Mesothelial cell of epicardium (in vitro differentiated cells): ENCODE measurements at regions not wholly inside any gene's neighbourhood (a gene's known extent, or its start where the extent isn't known, plus 50 kb on each side); places are given as distances from the start of the nearest gene placed in this dataset.
A peak's percentile ranks its signal among the peaks of the same experiment; 100 is the strongest.

ENCODE experiments used
- DNase-seq, 2 experiments: peaks; one replicate each; pipeline ENCODE4 v3.0.0; 2021; ENCODE audit warnings: low spot score in 2 of 2; ENCODE audit not compliant: unreplicated experiment in 2 of 2
- H3K27ac Mint-ChIP-seq: 2 replicates; pipeline ENCODE4 v1.8.0; 2021; ENCODE audit warnings: mixed read lengths
- H3K27me3 Mint-ChIP-seq: 2 replicates; pipeline ENCODE4 v1.8.0; 2021; ENCODE audit warnings: low read depth, mixed read lengths
- H3K36me3 Mint-ChIP-seq: 2 replicates; pipeline ENCODE4 v1.8.0; 2021; ENCODE audit warnings: mixed read lengths
- H3K4me1 Mint-ChIP-seq: 2 replicates; pipeline ENCODE4 v1.8.0; 2021; ENCODE audit warnings: mixed read lengths
- H3K4me3 Mint-ChIP-seq: 2 replicates; pipeline ENCODE4 v1.8.0; 2021; ENCODE audit warnings: mild to moderate bottlenecking, moderate library complexity, mixed read lengths
- H3K9me3 Mint-ChIP-seq: 2 replicates; pipeline ENCODE4 v1.8.0; 2021; ENCODE audit warnings: mixed read lengths
- TF ChIP-seq, protein P1 (sequence below): fragments of 200-600 bp; sonication (generic); IDR thresholded peaks from one replicate; pipeline ENCODE4 v1.5.0; 2021; ENCODE audit warnings: antibody characterized with exemption; ENCODE audit not compliant: unreplicated experiment

DNA sequence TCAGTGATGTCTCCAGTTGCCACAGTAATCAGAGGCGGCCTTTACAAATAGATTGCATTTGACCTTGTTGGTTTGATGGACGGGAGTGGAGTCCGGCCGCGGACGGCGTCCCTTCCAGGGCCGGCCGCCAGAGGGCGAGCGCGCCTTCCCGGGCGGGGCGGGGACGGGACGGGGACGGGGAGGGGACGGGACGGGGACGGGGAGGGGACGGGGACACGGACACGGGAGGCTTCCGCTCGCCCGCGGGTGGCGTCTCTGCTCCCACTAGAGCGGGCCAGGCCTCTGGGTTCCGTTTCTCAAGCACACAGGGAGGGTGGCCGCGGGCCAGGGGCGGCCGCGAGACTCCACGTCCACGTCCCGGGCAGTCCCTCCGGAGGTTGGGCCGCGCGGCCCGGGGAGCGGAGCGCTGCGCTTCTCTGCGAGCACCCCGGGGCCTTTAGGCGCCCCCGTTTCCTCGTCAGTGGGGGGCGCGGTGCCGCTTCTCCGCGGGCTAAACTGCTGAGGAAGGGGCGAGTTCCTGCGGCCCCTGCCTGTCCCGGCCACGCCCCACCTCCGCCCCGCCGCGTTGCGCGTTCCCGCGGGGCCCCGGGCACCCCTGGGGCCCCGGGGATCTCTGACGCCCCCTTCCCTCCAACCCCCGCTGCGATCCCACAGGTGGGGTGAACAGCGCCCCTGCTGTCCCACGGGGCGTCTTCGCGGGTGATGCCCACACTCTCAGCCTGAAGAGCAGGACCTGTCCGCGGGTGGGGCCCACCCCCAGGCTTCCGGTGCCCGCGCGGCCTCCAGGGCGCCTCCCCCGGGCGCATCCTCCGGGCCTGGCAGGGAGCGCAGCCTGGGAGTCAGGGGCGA lies 84.2 kb upstream of the MKI67 start:
- H3K27ac Mint-ChIP-seq = no peak overlapping the region
- H3K9me3 Mint-ChIP-seq = no peaks in the 10 kb centered on the region
- H3K4me3 Mint-ChIP-seq = peak overlapping the region; percentile 60
- H3K36me3 Mint-ChIP-seq = no peaks in the 10 kb centered on the region
- H3K27me3 Mint-ChIP-seq = peaks cover 46% of the 10 kb centered on the region
- DNase-seq = peak; percentile 50 to 80
- peaks cover 6% of the 10 kb centered on the region for H3K4me1 Mint-ChIP-seq
- TF ChIP-seq, protein P1, sequence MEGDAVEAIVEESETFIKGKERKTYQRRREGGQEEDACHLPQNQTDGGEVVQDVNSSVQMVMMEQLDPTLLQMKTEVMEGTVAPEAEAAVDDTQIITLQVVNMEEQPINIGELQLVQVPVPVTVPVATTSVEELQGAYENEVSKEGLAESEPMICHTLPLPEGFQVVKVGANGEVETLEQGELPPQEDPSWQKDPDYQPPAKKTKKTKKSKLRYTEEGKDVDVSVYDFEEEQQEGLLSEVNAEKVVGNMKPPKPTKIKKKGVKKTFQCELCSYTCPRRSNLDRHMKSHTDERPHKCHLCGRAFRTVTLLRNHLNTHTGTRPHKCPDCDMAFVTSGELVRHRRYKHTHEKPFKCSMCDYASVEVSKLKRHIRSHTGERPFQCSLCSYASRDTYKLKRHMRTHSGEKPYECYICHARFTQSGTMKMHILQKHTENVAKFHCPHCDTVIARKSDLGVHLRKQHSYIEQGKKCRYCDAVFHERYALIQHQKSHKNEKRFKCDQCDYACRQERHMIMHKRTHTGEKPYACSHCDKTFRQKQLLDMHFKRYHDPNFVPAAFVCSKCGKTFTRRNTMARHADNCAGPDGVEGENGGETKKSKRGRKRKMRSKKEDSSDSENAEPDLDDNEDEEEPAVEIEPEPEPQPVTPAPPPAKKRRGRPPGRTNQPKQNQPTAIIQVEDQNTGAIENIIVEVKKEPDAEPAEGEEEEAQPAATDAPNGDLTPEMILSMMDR = peak; percentile 88

GRCh38 chr10:128211064-128211504 lies 84.9 kb upstream of the MKI67 start:
- Mint-ChIP-seq H3K27ac (no peak overlapping the region), H3K27me3 (peaks cover 49% of the 10 kb centered on the region), H3K9me3 (no peaks in the 10 kb centered on the region), H3K4me1 (peaks cover 6% of the 10 kb centered on the region), H3K36me3 (no peaks in the 10 kb centered on the region), H3K4me3 (peak overlapping the region; percentile 69)
- TF ChIP-seq, protein P1 = no peak
- no peak for DNase-seq

GRCh38 chr10:128211953-128212727 lies 85.9 kb upstream of the MKI67 start:
- no peaks in the 10 kb centered on the region for H3K36me3 Mint-ChIP-seq
- H3K9me3 Mint-ChIP-seq = no peaks in the 10 kb centered on the region
- peak; percentile 72 to 90 for DNase-seq
- TF ChIP-seq, protein P1 = peak; percentile 92
- H3K27me3 Mint-ChIP-seq = peaks cover 53% of the 10 kb centered on the region
- H3K4me3 Mint-ChIP-seq = peak overlapping the region; percentile 69
- peak overlapping the region; percentile 78 for H3K27ac Mint-ChIP-seq
- peaks cover 6% of the 10 kb centered on the region for H3K4me1 Mint-ChIP-seq

- Mint-ChIP-seq H3K27me3 (peaks cover 55% of the 10 kb centered on the region), H3K4me1 (peaks cover 6% of the 10 kb centered on the region), H3K27ac (no peak overlapping the region), H3K9me3 (no peaks in the 10 kb centered on the region), H3K4me3 (no peak overlapping the region), H3K36me3 (no peaks in the 10 kb centered on the region)
- DNase-seq = no peak
- TF ChIP-seq, protein P1 = no peak
Observed at GRCh38 chr10:128213156-128213555, 86.9 kb upstream of the MKI67 start.

DNA sequence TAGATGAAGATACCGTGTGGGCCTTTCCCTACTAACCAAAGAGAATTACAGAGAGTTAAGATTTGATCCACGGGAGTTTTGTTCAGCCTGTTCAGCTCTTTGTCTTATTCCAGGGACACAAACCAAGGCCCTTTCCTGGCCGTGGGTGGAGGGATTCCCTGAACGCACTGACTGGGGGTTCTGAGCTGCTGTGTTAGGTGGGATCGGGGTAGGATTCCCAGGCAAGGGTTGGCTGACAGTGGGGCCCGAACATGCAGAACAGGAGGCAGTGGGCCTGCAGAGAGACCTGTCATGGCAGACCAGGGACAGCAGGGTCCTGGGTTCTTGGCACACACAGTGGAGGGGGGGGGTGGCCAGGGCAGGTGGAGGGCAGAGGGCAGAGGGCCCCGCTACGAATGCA lies 89.5 kb upstream of the MKI67 start:
- H3K4me3 Mint-ChIP-seq = no peak overlapping the region
- no peak overlapping the region for H3K27ac Mint-ChIP-seq
- DNase-seq = no peak
- no peaks in the 10 kb centered on the region for H3K9me3 Mint-ChIP-seq
- TF ChIP-seq, protein P1 = no peak
- peaks cover 47% of the 10 kb centered on the region for H3K27me3 Mint-ChIP-seq
- no peaks in the 10 kb centered on the region for H3K36me3 Mint-ChIP-seq
- peaks cover 6% of the 10 kb centered on the region for H3K4me1 Mint-ChIP-seq
